ENCODE measurements at regions not wholly inside any gene's neighbourhood (a gene's known extent, or its start where the extent isn't known, plus 50 kb on each side); places are given as distances from the start of the nearest gene placed in this dataset.
"Not testable (repeated sequence)": the region's sequence is repeated elsewhere in the genome, so short reads cannot be mapped to it uniquely, and the experiment has no call there.

- TF ChIP-seq CTCF (IDR thresholded peaks at IDR 0.05; ENCODE audit: partially characterized antibody, unreplicated experiment), result no peak
- Mint-ChIP-seq H3K36me3 (ENCODE audit: unreplicated experiment) (no peaks in the 10 kb centered on the region), H3K9me3 (ENCODE audit: unreplicated experiment) (no peaks in the 10 kb centered on the region), H3K4me1 (ENCODE audit: low read depth, unreplicated experiment) (no peaks in the 10 kb centered on the region), H3K27ac (ENCODE audit: unreplicated experiment) (no peak overlapping the region), H3K4me3 (ENCODE audit: unreplicated experiment) (no peak overlapping the region), H3K27me3 (ENCODE audit: unreplicated experiment) (no peaks in the 10 kb centered on the region)
- DNase-seq, result no peak
Observed at GRCh38 chr7:127477295-127478023, 85.0 kb upstream of the ZNF800 start.

- H3K27ac Mint-ChIP-seq (ENCODE audit: unreplicated experiment), result no peak overlapping the region
- no peak for DNase-seq
- no peaks in the 10 kb centered on the region for H3K9me3 Mint-ChIP-seq (ENCODE audit: unreplicated experiment)
- H3K4me1 Mint-ChIP-seq (ENCODE audit: low read depth, unreplicated experiment), result no peaks in the 10 kb centered on the region
- no peaks in the 10 kb centered on the region for H3K36me3 Mint-ChIP-seq (ENCODE audit: unreplicated experiment)
- H3K27me3 Mint-ChIP-seq (ENCODE audit: unreplicated experiment), result no peaks in the 10 kb centered on the region
- TF ChIP-seq CTCF (IDR thresholded peaks at IDR 0.05; ENCODE audit: partially characterized antibody, unreplicated experiment), result no peak
- H3K4me3 Mint-ChIP-seq (ENCODE audit: unreplicated experiment), result no peak overlapping the region
Observed at GRCh38 chr7:127476618-127477017, 84.1 kb upstream of the ZNF800 start.

GRCh38 chr7:127474457-127474856 lies 81.9 kb upstream of the ZNF800 start:
- no peaks in the 10 kb centered on the region for H3K27me3 Mint-ChIP-seq (ENCODE audit: unreplicated experiment)
- DNase-seq, result no peak

GRCh38 chr7:127473409-127473808 lies 80.9 kb upstream of the ZNF800 start:
- Mint-ChIP-seq H3K27ac (ENCODE audit: unreplicated experiment) (no peak overlapping the region), H3K4me1 (ENCODE audit: low read depth, unreplicated experiment) (no peaks in the 10 kb centered on the region), H3K27me3 (ENCODE audit: unreplicated experiment) (no peaks in the 10 kb centered on the region), H3K9me3 (ENCODE audit: unreplicated experiment) (no peaks in the 10 kb centered on the region), H3K36me3 (ENCODE audit: unreplicated experiment) (no peaks in the 10 kb centered on the region), H3K4me3 (ENCODE audit: unreplicated experiment) (no peak overlapping the region)
- no peak for DNase-seq
- no peak for TF ChIP-seq CTCF (IDR thresholded peaks at IDR 0.05; ENCODE audit: partially characterized antibody, unreplicated experiment)

More at GRCh38 chr7:127474457-127474856, 81.9 kb upstream of the ZNF800 start:
- no peak for TF ChIP-seq CTCF (IDR thresholded peaks at IDR 0.05; ENCODE audit: partially characterized antibody, unreplicated experiment)
- Mint-ChIP-seq H3K4me3 (ENCODE audit: unreplicated experiment) (no peak overlapping the region), H3K36me3 (ENCODE audit: unreplicated experiment) (no peaks in the 10 kb centered on the region), H3K27ac (ENCODE audit: unreplicated experiment) (no peak overlapping the region), H3K9me3 (ENCODE audit: unreplicated experiment) (no peaks in the 10 kb centered on the region), H3K4me1 (ENCODE audit: low read depth, unreplicated experiment) (no peaks in the 10 kb centered on the region)

GRCh38 chr7:127460077-127460476 lies 67.6 kb upstream of the ZNF800 start:
- peaks cover 4% of the 10 kb centered on the region for H3K36me3 Mint-ChIP-seq (ENCODE audit: unreplicated experiment)

GRCh38 chr7:127451258-127451657 lies 58.8 kb upstream of the ZNF800 start:
- H3K4me3 Mint-ChIP-seq (ENCODE audit: unreplicated experiment); H3K4me1 Mint-ChIP-seq (ENCODE audit: low read depth, unreplicated experiment); DNase-seq; H3K27ac Mint-ChIP-seq (ENCODE audit: unreplicated experiment); H3K36me3 Mint-ChIP-seq (ENCODE audit: unreplicated experiment); H3K27me3 Mint-ChIP-seq (ENCODE audit: unreplicated experiment): not testable (repeated sequence)
- H3K9me3 Mint-ChIP-seq (ENCODE audit: unreplicated experiment), result peaks cover 13% of the 10 kb centered on the region

More at GRCh38 chr7:127460077-127460476, 67.6 kb upstream of the ZNF800 start:
- no peak for TF ChIP-seq CTCF (IDR thresholded peaks at IDR 0.05; ENCODE audit: partially characterized antibody, unreplicated experiment)
- no peaks in the 10 kb centered on the region for H3K4me1 Mint-ChIP-seq (ENCODE audit: low read depth, unreplicated experiment)
- H3K27me3 Mint-ChIP-seq (ENCODE audit: unreplicated experiment), result no peaks in the 10 kb centered on the region
- H3K27ac Mint-ChIP-seq (ENCODE audit: unreplicated experiment), result no peak overlapping the region
- DNase-seq, result no peak
- no peak overlapping the region for H3K4me3 Mint-ChIP-seq (ENCODE audit: unreplicated experiment)
- H3K9me3 Mint-ChIP-seq (ENCODE audit: unreplicated experiment), result peaks cover 5% of the 10 kb centered on the region
